Right atrium auricular region (tissue), 2 donors: ENCODE measurements at regions not wholly inside any gene's neighbourhood (a gene's known extent, or its start where the extent isn't known, plus 50 kb on each side); places are given as distances from the start of the nearest gene placed in this dataset.

Experiments used
- DNase-seq: peaks from one replicate; pipeline ENCODE4 v3.0.0-alpha.2; 2019; ENCODE audit warnings: low spot score
- H3K27ac ChIP-seq, 2 donors: fragments of 200-600 bp; sonication (generic); 1 replicate in 1 of 2; 2 replicates in 1 of 2; pipeline ENCODE4 v1.5.1; 2016 to 2019
- H3K27me3 ChIP-seq, 2 donors: fragments of 200-600 bp; sonication (generic); one replicate each; pipeline versions ENCODE4 v1.5.1 to v1.6.0; 2017 to 2019
- H3K36me3 ChIP-seq: fragments of 200-600 bp; sonication (generic); one replicate; pipeline ENCODE4 v1.5.1; 2016
- H3K4me1 ChIP-seq, 2 donors: fragments of 200-600 bp; sonication (generic); one replicate each; pipeline versions ENCODE4 v1.5.1 to v1.6.0; 2017 to 2019
- H3K4me3 ChIP-seq, 2 donors: fragments of 200-600 bp; sonication (generic); 1 replicate in 1 of 2; 2 replicates in 1 of 2; pipeline ENCODE4 v1.5.1; 2017 to 2019; ENCODE audit warnings: mild to moderate bottlenecking in 1 of 2, moderate library complexity in 1 of 2
- H3K9me3 ChIP-seq, 2 donors: fragments of 200-600 bp; sonication (generic); one replicate each; pipeline ENCODE4 v1.5.1; 2019
- CTCF ChIP-seq, 2 donors: fragments of 200-600 bp; sonication (generic); IDR thresholded peaks; one replicate each; pipeline ENCODE4 v1.5.1; 2019; ENCODE audit warnings: antibody characterized with exemption in 2 of 2

DNA sequence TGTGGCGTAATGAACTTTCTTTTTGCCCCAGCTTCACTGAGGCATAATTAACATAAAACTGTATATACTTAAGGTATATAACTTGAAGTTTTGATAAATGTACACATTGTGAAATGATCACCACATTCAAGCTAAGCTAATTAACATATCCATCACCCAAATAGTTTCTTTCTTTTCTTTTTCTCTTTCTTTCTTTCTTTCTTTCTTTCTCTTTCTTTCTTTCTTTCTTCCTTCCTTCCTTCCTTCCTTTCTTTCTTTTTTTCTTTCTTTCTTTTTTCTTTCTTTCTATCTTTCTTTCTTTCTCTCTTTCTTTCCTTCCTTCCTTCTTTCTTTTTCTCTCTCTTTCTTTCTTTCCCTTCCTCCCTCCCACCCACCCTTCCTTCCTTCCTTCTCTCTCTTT, 62.5 kb downstream of the XCL1 start:
- Histone ChIP-seq H3K4me1 (peaks cover 0 to 15% of the 10 kb centered on the region in 2 donors), H3K27me3 (no peaks in the 10 kb centered on the region), H3K27ac (no peak overlapping the region), H3K9me3 (no peaks in the 10 kb centered on the region), H3K36me3 (no peaks in the 10 kb centered on the region), H3K4me3 (no peak overlapping the region)
- TF ChIP-seq CTCF (IDR thresholded peaks at IDR 0.05) = no peak
- no peak for DNase-seq

DNA sequence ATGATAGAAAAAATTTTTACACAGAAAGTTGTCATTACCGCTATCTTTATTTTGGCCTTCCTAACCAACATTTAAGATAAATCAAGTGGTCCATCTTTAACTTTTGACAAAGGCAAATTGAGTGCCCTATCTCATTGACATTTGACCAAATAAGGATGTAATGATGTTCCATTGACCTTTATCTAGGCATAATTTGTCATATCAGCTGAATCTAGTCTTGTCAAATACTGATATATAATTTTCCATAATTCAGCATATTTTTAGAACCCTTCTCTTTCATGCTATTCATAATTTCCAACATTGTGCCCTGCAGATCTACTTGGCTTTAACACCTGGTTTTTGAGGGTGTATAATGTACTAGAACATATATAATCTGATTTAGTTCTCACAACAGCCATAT, 63.8 kb downstream of the XCL1 start:
- H3K36me3 ChIP-seq = no peaks in the 10 kb centered on the region
- no peaks in the 10 kb centered on the region for H3K27me3 ChIP-seq
- H3K27ac ChIP-seq = no peak overlapping the region
- DNase-seq = no peak
- H3K9me3 ChIP-seq = no peaks in the 10 kb centered on the region
- H3K4me3 ChIP-seq = no peak overlapping the region
- peaks cover 0 to 15% of the 10 kb centered on the region in 2 donors for H3K4me1 ChIP-seq
- TF ChIP-seq CTCF (IDR thresholded peaks at IDR 0.05) = no peak

DNA sequence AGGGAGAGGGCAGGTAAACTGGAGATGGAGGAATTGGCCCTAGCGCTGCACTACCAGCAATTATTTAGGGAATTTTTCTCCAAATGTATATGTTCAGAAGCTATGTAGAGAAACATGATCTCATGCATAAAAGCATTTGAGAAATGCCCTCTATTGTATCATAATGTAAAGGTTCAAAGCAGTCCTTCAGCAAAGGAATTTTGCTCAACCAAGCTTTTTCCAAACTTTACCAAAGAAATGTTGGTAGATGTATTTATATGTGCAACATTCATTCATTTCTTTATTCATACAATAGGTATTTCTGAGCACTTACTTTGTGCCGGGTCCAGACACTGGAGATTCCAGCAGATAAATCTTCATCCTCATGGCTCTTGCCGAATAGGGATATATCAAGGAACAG, 64.4 kb downstream of the XCL1 start:
- no peak overlapping the region for H3K27ac ChIP-seq
- no peak for DNase-seq
- H3K4me3 ChIP-seq = no peak overlapping the region
- no peak for TF ChIP-seq CTCF (IDR thresholded peaks at IDR 0.05)
- no peaks in the 10 kb centered on the region for H3K27me3 ChIP-seq
- peaks cover 0 to 15% of the 10 kb centered on the region in 2 donors for H3K4me1 ChIP-seq
- no peaks in the 10 kb centered on the region for H3K36me3 ChIP-seq
- H3K9me3 ChIP-seq = no peaks in the 10 kb centered on the region

DNA sequence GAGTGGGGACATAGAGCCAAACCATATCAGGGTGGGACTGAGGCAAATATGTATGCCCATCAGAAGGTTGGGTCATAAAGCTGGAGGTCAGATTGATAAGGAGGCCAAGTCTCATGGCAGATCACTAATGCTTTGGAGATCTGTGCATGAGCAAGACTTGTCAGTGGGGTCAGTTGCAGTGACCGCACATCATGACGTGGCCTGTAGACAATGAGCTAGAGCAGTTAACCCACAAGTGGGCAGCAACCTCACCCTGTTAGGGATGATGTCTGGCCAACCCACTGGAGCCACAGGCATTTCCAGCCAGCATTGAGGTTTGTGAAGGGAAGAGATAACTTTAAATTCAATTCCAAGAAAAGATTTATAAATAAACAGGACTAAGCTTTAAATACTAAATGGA, 66.7 kb downstream of the XCL1 start:
- DNase-seq = no peak
- TF ChIP-seq CTCF (IDR thresholded peaks at IDR 0.05) = no peak
- Histone ChIP-seq H3K4me3 (no peak overlapping the region), H3K36me3 (no peaks in the 10 kb centered on the region), H3K27me3 (no peaks in the 10 kb centered on the region), H3K4me1 (no peaks in the 10 kb centered on the region), H3K9me3 (no peaks in the 10 kb centered on the region), H3K27ac (no peak overlapping the region)
